B cell (primary cell): ENCODE measurements at regions not wholly inside any gene's neighbourhood (a gene's known extent, or its start where the extent isn't known, plus 50 kb on each side); places are given as distances from the start of the nearest gene placed in this dataset.

Experiments used
- ATAC-seq: fragments of 200-7000 bp; cut with Tn5 transposase; one replicate; pipeline ENCODE4 v1.10.0; 2021; ENCODE audit warnings: low read depth, mild to moderate bottlenecking, moderate number of reproducible peaks, moderate library complexity
- CTCF ChIA-PET: fragments of 350-600 bp; sonication (Branson Sonifier 250); formaldehyde crosslinking; loops from one replicate; lab custom pipeline; 2021; ENCODE audit warnings: antibody characterized with exemption, inconsistent platforms; lab: Charles Lee
- POLR2A ChIA-PET: fragments of 350-600 bp; sonication (Branson Sonifier 250); formaldehyde crosslinking; loops from one replicate; lab custom pipeline; 2021; ENCODE audit warnings: antibody characterized with exemption; lab: Charles Lee
- DNase-seq: peaks from one replicate; pipeline ENCODE4 v3.0.0; 2013
- H2AFZ ChIP-seq: 2 replicates; pipeline ENCODE4 v1.6.1; 2012; ENCODE audit warnings: mild to moderate bottlenecking, low read depth, low read length; ENCODE audit not compliant: insufficient read depth, poor library complexity, severe bottlenecking
- H3K27ac ChIP-seq, 2 donors: 1 replicate in 1 of 2; 2 replicates in 1 of 2; pipeline ENCODE4 v1.5.1; 2012 to 2013; ENCODE audit warnings: low read length in 2 of 2, mild to moderate bottlenecking in 2 of 2, moderate library complexity in 1 of 2
- H3K27me3 ChIP-seq, 4 experiments: fragments of 200-600 bp in 1 of 4; sonication (generic) in 1 of 4; replicated peaks in 1 of 4; 1 replicate in 2 of 4; 2 replicates in 2 of 4; pipeline versions ENCODE4 v1.6.1 to v1.7.0; 2013 to 2016; ENCODE audit warnings: low read length in 3 of 4, mild to moderate bottlenecking in 2 of 4, mixed read lengths in 1 of 4, moderate library complexity in 1 of 4; ENCODE audit not compliant: insufficient read depth in 4 of 4, control insufficient read depth in 3 of 4; ENCODE audit errors: control extremely low read depth in 1 of 4
- H3K36me3 ChIP-seq, 2 experiments: replicated peaks in 1 of 2; 1 replicate in 1 of 2; 2 replicates in 1 of 2; pipeline versions ENCODE4 v1.6.1 to v1.7.1; 2013; ENCODE audit warnings: low read length in 1 of 2; ENCODE audit not compliant: insufficient read depth in 2 of 2, control insufficient read depth in 1 of 2; ENCODE audit errors: control extremely low read depth in 1 of 2, extremely low read depth in 1 of 2
- H3K4me1 ChIP-seq, 2 donors: fragments of 200-600 bp in 1 of 2; sonication (generic) in 1 of 2; 1 replicate in 1 of 2; 2 replicates in 1 of 2; pipeline versions ENCODE4 v1.5.1 to v1.6.1; 2013 to 2017; ENCODE audit warnings: low read length in 2 of 2; ENCODE audit not compliant: control insufficient read depth in 2 of 2, insufficient read depth in 2 of 2
- H3K4me2 ChIP-seq: replicated peaks from 2 replicates; pipeline ENCODE3; 2012; ENCODE audit warnings: mild to moderate bottlenecking, low read depth, low read length; ENCODE audit not compliant: poor library complexity, severe bottlenecking
- H3K4me3 ChIP-seq, 5 experiments: fragments of 200-600 bp in 1 of 5; sonication (generic) in 1 of 5; 1 replicate in 3 of 5; 2 replicates in 2 of 5; pipeline versions ENCODE4 v1.5.1 to v1.7.0; 2011 to 2016; ENCODE audit warnings: low read length in 4 of 5, mild to moderate bottlenecking in 4 of 5, low read depth in 2 of 5, control low read depth in 1 of 5, moderate library complexity in 1 of 5; ENCODE audit not compliant: insufficient read depth in 1 of 5; ENCODE audit errors: control extremely low read depth in 1 of 5, extremely low read depth in 1 of 5
- H3K79me2 ChIP-seq: fragments of 200-600 bp; sonication (generic); one replicate; pipeline ENCODE4 v1.6.0; 2016; ENCODE audit warnings: low read length; ENCODE audit not compliant: control insufficient read depth, insufficient read depth
- H3K9ac ChIP-seq: fragments of 200-600 bp; sonication (generic); 2 replicates; pipeline ENCODE4 v1.6.1; 2017; ENCODE audit warnings: mild to moderate bottlenecking, low read length, moderate library complexity
- H3K9me3 ChIP-seq, 3 donors: one replicate each; pipeline versions ENCODE4 v1.6.1 to v1.7.1; 2013; ENCODE audit warnings: low read length in 2 of 3; ENCODE audit not compliant: control insufficient read depth in 2 of 3, insufficient read depth in 1 of 3; ENCODE audit errors: control extremely low read depth in 1 of 3
- H4K20me1 ChIP-seq: 2 replicates; pipeline ENCODE4 v1.6.0; 2012; ENCODE audit warnings: mild to moderate bottlenecking, low read length; ENCODE audit not compliant: insufficient read depth, control insufficient read depth, poor library complexity, severe bottlenecking
- H3K27ac Mint-ChIP-seq: one replicate; pipeline ENCODE4 v1.8.0; 2021; ENCODE audit warnings: mixed read lengths
- H3K27me3 Mint-ChIP-seq: one replicate; pipeline ENCODE4 v1.8.0; 2021; ENCODE audit warnings: mixed read lengths
- H3K4me1 Mint-ChIP-seq: one replicate; pipeline ENCODE4 v1.8.0; 2021; ENCODE audit warnings: mixed read lengths
- H3K4me3 Mint-ChIP-seq: one replicate; pipeline ENCODE4 v1.8.0; 2021; ENCODE audit warnings: mixed read lengths
- H3K9me3 Mint-ChIP-seq: one replicate; pipeline ENCODE4 v1.8.0; 2022; ENCODE audit warnings: mixed read lengths; ENCODE audit not compliant: insufficient read depth
- EZH2 ChIP-seq: IDR thresholded peaks from 2 replicates; pipeline ENCODE4 v1.6.1; 2012; ENCODE audit warnings: borderline replicate concordance, low read depth, mild to moderate bottlenecking, moderate library complexity, low read length; ENCODE audit not compliant: insufficient read depth, poor library complexity, severe bottlenecking
- WGBS: methylation state at CpG from one replicate; pipeline ENCODE4 v1.1.5; 2013; ENCODE audit warnings: missing lambda C conversion rate; ENCODE audit not compliant: insufficient coverage; 5-methylcytosine and 5-hydroxymethylcytosine counted together
- intact Hi-C: fragments of 100-400 bp; cut with micrococcal nuclease; formaldehyde crosslinking; loops from one replicate; pipeline ENCODE4 v1.10.0; 2022
- TF ChIP-seq, protein P1 (sequence below): fragments of 200-600 bp; IDR thresholded peaks from one replicate; pipeline ENCODE4 v1.8.0; 2022; ENCODE audit warnings: antibody characterized with exemption, mild to moderate bottlenecking

DNA sequence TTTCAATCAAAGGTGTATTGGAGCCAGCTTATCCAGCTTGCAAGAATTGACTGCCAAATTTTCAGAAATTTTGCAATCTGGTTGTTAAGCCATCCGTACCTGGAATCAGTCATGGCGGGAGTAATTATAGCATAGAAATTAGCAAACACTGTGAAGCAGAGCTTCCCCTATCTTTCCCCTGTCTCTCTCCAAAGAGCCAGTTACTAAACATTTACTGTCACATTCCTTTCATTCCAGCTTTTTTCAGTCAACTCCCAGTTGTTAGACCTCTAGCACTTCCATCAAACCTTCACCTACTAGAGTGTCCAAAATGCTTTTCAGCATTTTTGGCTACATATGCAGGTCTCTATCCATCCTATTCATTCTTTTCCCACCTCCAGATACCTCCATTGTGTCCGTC lies 137.4 kb downstream of the MC4R start:
- H3K9ac ChIP-seq = no peak overlapping the region
- Mint-ChIP-seq H3K27ac (no peak overlapping the region), H3K4me3 (no peak overlapping the region), H3K9me3 (no peaks in the 10 kb centered on the region), H3K27me3 (peaks cover 10% of the 10 kb centered on the region), H3K4me1 (peaks cover 5% of the 10 kb centered on the region)
- 94% methylated on average over 3 of the region's 3 CpGs for WGBS
- H4K20me1 ChIP-seq = no peaks in the 10 kb centered on the region
- no peak overlapping the region for H3K4me3 ChIP-seq
- no peaks in the 10 kb centered on the region for H3K9me3 ChIP-seq
- H3K4me1 ChIP-seq = no peaks in the 10 kb centered on the region
- H3K27ac ChIP-seq = no peak overlapping the region
- H3K27me3 ChIP-seq = peaks cover 0 to 5% (median 0%) of the 10 kb centered on the region in 4 experiments
- H3K4me2 ChIP-seq = no peak overlapping the region
- DNase-seq (no peak), ATAC-seq (no peak)
- no peak overlapping the region for H2AFZ ChIP-seq
- no peaks in the 10 kb centered on the region for H3K36me3 ChIP-seq
- TF ChIP-seq EZH2 = no peak
- TF ChIP-seq, protein P1, sequence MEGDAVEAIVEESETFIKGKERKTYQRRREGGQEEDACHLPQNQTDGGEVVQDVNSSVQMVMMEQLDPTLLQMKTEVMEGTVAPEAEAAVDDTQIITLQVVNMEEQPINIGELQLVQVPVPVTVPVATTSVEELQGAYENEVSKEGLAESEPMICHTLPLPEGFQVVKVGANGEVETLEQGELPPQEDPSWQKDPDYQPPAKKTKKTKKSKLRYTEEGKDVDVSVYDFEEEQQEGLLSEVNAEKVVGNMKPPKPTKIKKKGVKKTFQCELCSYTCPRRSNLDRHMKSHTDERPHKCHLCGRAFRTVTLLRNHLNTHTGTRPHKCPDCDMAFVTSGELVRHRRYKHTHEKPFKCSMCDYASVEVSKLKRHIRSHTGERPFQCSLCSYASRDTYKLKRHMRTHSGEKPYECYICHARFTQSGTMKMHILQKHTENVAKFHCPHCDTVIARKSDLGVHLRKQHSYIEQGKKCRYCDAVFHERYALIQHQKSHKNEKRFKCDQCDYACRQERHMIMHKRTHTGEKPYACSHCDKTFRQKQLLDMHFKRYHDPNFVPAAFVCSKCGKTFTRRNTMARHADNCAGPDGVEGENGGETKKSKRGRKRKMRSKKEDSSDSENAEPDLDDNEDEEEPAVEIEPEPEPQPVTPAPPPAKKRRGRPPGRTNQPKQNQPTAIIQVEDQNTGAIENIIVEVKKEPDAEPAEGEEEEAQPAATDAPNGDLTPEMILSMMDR = no peak
- intact Hi-C loops = no loop called here
- POLR2A ChIA-PET = no interaction called here
- CTCF ChIA-PET = no interaction called here
- no peaks in the 10 kb centered on the region for H3K79me2 ChIP-seq

DNA sequence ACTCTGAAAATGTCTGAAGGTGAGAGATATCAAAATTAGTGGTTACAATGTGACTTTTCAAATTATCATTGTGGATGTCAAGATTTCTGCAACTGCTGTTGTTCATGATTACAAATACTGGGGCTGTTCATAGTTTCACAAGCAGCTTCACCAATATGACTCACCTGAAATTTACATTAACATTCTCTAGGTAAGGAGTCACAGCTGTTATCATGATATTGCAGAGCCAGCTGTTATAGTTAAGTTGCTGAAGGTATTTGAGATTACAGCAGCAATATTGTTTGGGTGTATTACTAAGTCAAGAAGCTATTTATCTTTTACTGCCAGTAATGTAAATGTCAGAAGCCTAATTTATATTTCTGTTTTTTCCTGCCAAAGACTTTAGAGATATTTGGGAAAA lies 140.0 kb downstream of the MC4R start:
- ATAC-seq (no peak), DNase-seq (no peak)
- Histone ChIP-seq H3K9me3 (no peaks in the 10 kb centered on the region), H2AFZ (no peak overlapping the region), H3K4me2 (no peak overlapping the region), H3K27ac (no peak overlapping the region), H3K27me3 (no peaks in the 10 kb centered on the region), H3K36me3 (no peaks in the 10 kb centered on the region), H3K4me3 (no peak overlapping the region), H3K79me2 (no peaks in the 10 kb centered on the region), H4K20me1 (no peaks in the 10 kb centered on the region), H3K4me1 (no peaks in the 10 kb centered on the region), H3K9ac (no peak overlapping the region)
- H3K4me3 Mint-ChIP-seq = no peak overlapping the region
- POLR2A ChIA-PET = no interaction called here
- H3K27me3 Mint-ChIP-seq = peaks cover 7% of the 10 kb centered on the region
- H3K9me3 Mint-ChIP-seq = no peaks in the 10 kb centered on the region
- CTCF ChIA-PET = no interaction called here
- intact Hi-C loops = no loop called here
- no peaks in the 10 kb centered on the region for H3K4me1 Mint-ChIP-seq
- no peak for TF ChIP-seq EZH2
- H3K27ac Mint-ChIP-seq = no peak overlapping the region
